Memory B cell (primary cell): ENCODE measurements at regions not wholly inside any gene's neighbourhood (a gene's known extent, or its start where the extent isn't known, plus 50 kb on each side); places are given as distances from the start of the nearest gene placed in this dataset.

Source experiments
- ATAC-seq: fragments of 150-1000 bp; cut with Tn5 transposase; 2 replicates; pipeline ENCODE4 v1.10.0; 2021; ENCODE audit warnings: low read depth, mild to moderate bottlenecking, moderate library complexity
- DNase-seq, 2 donors: peaks; one replicate each; pipeline ENCODE4 v3.0.0; 2022; ENCODE audit warnings: low spot score in 2 of 2
- H3K27ac Mint-ChIP-seq: one replicate; pipeline ENCODE4 v1.8.0; 2022; ENCODE audit warnings: mild to moderate bottlenecking, moderate library complexity, mixed read lengths
- H3K27me3 Mint-ChIP-seq: one replicate; pipeline ENCODE4 v1.8.0; 2022; ENCODE audit warnings: mixed read lengths
- H3K36me3 Mint-ChIP-seq: one replicate; pipeline ENCODE4 v1.8.0; 2022; ENCODE audit warnings: mild to moderate bottlenecking, mixed read lengths
- H3K4me1 Mint-ChIP-seq: one replicate; pipeline ENCODE4 v1.8.0; 2022; ENCODE audit warnings: mixed read lengths
- H3K4me3 Mint-ChIP-seq: one replicate; pipeline ENCODE4 v1.8.0; 2022; ENCODE audit warnings: mild to moderate bottlenecking, moderate library complexity, mixed read lengths
- H3K9me3 Mint-ChIP-seq: one replicate; pipeline ENCODE4 v1.8.0; 2022; ENCODE audit warnings: mixed read lengths

DNA sequence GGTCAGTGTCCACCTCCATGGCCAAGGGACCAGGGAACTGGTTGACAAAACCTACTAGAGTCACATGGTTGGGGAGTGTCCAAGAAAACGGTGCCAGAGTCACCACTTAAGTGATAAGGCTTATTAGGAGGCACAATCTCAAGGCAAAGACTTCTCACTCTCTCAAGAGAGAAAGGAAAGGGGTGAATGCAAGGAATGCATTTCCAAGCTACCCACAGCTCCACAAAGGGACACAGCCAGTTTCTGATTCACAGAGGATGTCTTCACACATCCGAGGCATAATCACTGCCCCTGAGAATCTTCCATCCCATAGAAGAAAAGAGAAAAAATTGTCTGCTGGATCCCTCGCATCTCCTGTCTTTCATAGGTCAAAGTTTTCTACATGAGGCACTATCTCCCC lies 269.3 kb downstream of the TNS1 start:
- DNase-seq, result no peak
- no peak overlapping the region for H3K4me3 Mint-ChIP-seq
- H3K9me3 Mint-ChIP-seq, result no peaks in the 10 kb centered on the region
- no peaks in the 10 kb centered on the region for H3K36me3 Mint-ChIP-seq
- H3K27me3 Mint-ChIP-seq, result peaks cover 11% of the 10 kb centered on the region
- no peak overlapping the region for H3K27ac Mint-ChIP-seq
- peaks cover 3% of the 10 kb centered on the region for H3K4me1 Mint-ChIP-seq
- no peak for ATAC-seq

GRCh38 chr2:217732992-217733391 lies 269.8 kb downstream of the TNS1 start:
- Mint-ChIP-seq H3K27me3 (peaks cover 11% of the 10 kb centered on the region), H3K4me1 (peaks cover 3% of the 10 kb centered on the region), H3K9me3 (no peaks in the 10 kb centered on the region), H3K27ac (no peak overlapping the region), H3K36me3 (no peaks in the 10 kb centered on the region), H3K4me3 (no peak overlapping the region)
- ATAC-seq, result no peak
- no peak for DNase-seq

DNA sequence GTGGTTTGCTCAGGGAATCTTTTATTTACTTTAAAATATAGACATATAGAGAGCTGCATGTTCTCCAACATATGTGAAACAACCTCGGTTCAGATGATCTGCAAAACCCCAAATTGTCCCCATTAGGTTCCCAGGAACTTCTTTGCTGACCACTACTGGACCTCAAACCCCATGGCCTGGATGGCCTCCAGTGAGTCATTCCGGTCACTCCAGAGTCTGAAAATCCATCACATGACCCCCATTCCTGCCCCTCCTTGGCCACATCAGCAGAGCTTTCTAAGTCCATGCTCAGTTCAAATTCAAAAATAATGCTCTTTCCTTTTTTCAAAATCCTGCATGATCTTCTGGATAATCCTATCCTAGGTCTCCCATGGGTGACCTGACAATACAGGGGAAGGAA lies 271.0 kb downstream of the TNS1 start:
- H3K36me3 Mint-ChIP-seq, result no peaks in the 10 kb centered on the region
- DNase-seq (no peak), ATAC-seq (no peak)
- H3K27ac Mint-ChIP-seq, result no peak overlapping the region
- no peaks in the 10 kb centered on the region for H3K4me1 Mint-ChIP-seq
- H3K4me3 Mint-ChIP-seq, result no peak overlapping the region
- H3K9me3 Mint-ChIP-seq, result no peaks in the 10 kb centered on the region
- peaks cover 11% of the 10 kb centered on the region for H3K27me3 Mint-ChIP-seq

DNA sequence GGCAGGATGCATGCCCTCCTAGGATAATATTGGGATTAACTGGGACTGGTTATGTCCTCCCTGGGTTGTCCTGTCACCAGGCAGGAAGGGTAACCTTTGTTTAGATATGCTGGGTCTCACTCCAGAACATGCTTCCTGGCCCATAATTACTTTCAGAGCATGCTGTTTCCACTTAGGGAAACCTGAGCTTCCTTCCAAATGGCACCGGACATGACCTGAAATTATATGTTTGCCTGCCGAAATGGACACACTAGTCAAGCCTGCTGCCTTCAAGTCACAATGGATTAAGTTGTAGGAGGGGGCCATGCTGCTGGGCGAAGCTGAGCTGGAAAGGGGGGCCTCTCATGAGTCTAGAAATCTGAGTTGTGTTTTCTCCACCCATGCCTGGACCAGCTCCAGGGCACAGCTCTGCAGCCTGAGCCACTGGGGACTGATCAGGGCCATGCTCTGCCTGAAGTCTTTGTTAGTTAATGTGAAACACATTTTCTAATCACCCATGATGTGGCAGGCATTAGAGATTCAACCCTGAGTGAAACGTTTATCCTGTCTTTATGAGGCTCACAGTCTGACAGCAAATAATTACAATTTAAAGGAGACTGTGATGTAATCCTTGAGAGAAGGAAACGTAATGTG lies 273.3 kb downstream of the TNS1 start:
- H3K27me3 Mint-ChIP-seq, result peaks cover 10% of the 10 kb centered on the region
- H3K4me3 Mint-ChIP-seq, result no peak overlapping the region
- no peaks in the 10 kb centered on the region for H3K36me3 Mint-ChIP-seq
- ATAC-seq, result no peak
- no peaks in the 10 kb centered on the region for H3K9me3 Mint-ChIP-seq
- DNase-seq, result no peak
- H3K4me1 Mint-ChIP-seq, result no peaks in the 10 kb centered on the region
- H3K27ac Mint-ChIP-seq, result no peak overlapping the region

- peaks cover 2% of the 10 kb centered on the region for H3K27me3 Mint-ChIP-seq
These were observed 275.0 kb downstream of the TNS1 start for GRCh38 chr2:217727801-217728200.

DNA sequence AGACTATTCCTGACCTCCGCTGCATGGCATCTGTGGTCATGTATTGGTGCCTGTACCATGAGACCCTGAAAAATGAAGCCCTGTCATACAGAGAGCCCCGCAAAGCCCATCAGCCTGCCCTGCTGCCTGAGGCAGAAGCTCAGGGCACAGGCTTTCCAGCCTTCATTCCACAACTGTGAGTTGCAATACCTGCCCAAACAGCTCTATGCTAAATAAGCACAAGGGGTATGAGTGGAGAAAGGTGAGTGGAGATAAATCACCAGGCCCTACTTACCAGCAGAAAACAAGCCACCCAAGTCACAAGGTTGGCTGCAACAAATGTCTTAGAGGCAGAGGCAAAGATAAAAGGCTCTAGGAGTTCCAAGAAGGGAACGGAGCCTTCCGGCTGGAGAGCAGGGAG lies 277.4 kb downstream of the TNS1 start:
- H3K27ac Mint-ChIP-seq, result no peak overlapping the region
- ATAC-seq, result no peak
- H3K27me3 Mint-ChIP-seq, result no peaks in the 10 kb centered on the region

More at GRCh38 chr2:217727801-217728200, 275.0 kb downstream of the TNS1 start:
- Mint-ChIP-seq H3K9me3 (no peaks in the 10 kb centered on the region), H3K27ac (no peak overlapping the region), H3K4me3 (no peak overlapping the region), H3K4me1 (no peaks in the 10 kb centered on the region), H3K36me3 (no peaks in the 10 kb centered on the region)
- ATAC-seq, result no peak
- DNase-seq, result no peak

GRCh38 chr2:217724471-217724870 lies 278.3 kb downstream of the TNS1 start:
- Mint-ChIP-seq H3K9me3 (peaks cover 1% of the 10 kb centered on the region), H3K4me3 (no peak overlapping the region), H3K36me3 (peaks cover 2% of the 10 kb centered on the region), H3K27ac (no peak overlapping the region), H3K4me1 (peaks cover 2% of the 10 kb centered on the region), H3K27me3 (no peaks in the 10 kb centered on the region)
- no peak for DNase-seq
- no peak for ATAC-seq

More for the DNA sequence above, 277.4 kb downstream of the TNS1 start:
- H3K4me3 Mint-ChIP-seq, result no peak overlapping the region
- peaks cover 2% of the 10 kb centered on the region for H3K36me3 Mint-ChIP-seq
- DNase-seq, result no peak
- H3K9me3 Mint-ChIP-seq, result peaks cover 1% of the 10 kb centered on the region
- no peaks in the 10 kb centered on the region for H3K4me1 Mint-ChIP-seq

GRCh38 chr2:217723981-217724380 lies 278.8 kb downstream of the TNS1 start:
- Mint-ChIP-seq H3K27ac (no peak overlapping the region), H3K4me3 (no peak overlapping the region), H3K36me3 (peaks cover 2% of the 10 kb centered on the region), H3K4me1 (peaks cover 5% of the 10 kb centered on the region), H3K9me3 (peaks cover 1% of the 10 kb centered on the region), H3K27me3 (peaks cover 4% of the 10 kb centered on the region)
- ATAC-seq, result no peak
- DNase-seq, result no peak

DNA sequence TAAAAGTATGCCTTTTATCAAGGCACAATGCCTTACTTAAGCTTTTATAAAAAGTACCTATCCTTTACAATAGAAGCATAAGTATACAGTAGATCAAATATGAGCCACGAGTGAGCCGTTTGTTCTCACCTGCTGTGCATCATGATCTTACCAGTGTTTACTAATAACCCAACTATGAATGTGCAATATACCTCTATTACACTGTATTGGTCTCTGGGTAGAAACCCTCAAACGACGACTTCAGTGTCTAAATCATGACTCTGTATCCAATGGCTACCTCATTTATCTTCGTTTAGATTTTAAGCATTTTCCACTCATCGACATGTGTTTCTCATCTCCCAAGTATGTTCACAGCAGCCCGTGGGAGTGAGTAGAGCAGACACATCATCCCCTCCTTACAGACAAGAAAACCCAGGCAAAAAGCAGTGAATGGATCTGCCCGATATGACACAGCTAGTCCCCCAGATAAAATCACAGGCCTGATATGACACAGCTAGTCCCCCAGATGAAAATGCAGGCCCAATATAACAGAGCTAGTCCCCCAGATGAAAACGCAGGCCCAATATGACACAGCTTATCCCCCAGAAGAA lies 279.8 kb downstream of the TNS1 start:
- H3K27ac Mint-ChIP-seq, result no peak overlapping the region
- ATAC-seq, result no peak
- no peak for DNase-seq
- H3K4me1 Mint-ChIP-seq, result peaks cover 7% of the 10 kb centered on the region
- peaks cover 4% of the 10 kb centered on the region for H3K36me3 Mint-ChIP-seq
- H3K4me3 Mint-ChIP-seq, result no peak overlapping the region
- peaks cover 7% of the 10 kb centered on the region for H3K27me3 Mint-ChIP-seq
- H3K9me3 Mint-ChIP-seq, result peaks cover 1% of the 10 kb centered on the region

GRCh38 chr2:217717646-217718045 lies 285.1 kb downstream of the TNS1 start:
- H3K27me3 Mint-ChIP-seq, result peaks cover 13% of the 10 kb centered on the region
- DNase-seq (no peak), ATAC-seq (no peak)
- H3K36me3 Mint-ChIP-seq, result peaks cover 4% of the 10 kb centered on the region
- H3K9me3 Mint-ChIP-seq, result peaks cover 1% of the 10 kb centered on the region
- no peak overlapping the region for H3K4me3 Mint-ChIP-seq
- H3K4me1 Mint-ChIP-seq, result peaks cover 9% of the 10 kb centered on the region
- H3K27ac Mint-ChIP-seq, result no peak overlapping the region

- DNase-seq, result no peak
- Mint-ChIP-seq H3K36me3 (peaks cover 2% of the 10 kb centered on the region), H3K9me3 (no peaks in the 10 kb centered on the region), H3K27me3 (peaks cover 14% of the 10 kb centered on the region), H3K4me1 (peaks cover 9% of the 10 kb centered on the region), H3K27ac (no peak overlapping the region), H3K4me3 (no peak overlapping the region)
- no peak for ATAC-seq
These were observed 287.3 kb downstream of the TNS1 start for GRCh38 chr2:217715484-217715883.

DNA sequence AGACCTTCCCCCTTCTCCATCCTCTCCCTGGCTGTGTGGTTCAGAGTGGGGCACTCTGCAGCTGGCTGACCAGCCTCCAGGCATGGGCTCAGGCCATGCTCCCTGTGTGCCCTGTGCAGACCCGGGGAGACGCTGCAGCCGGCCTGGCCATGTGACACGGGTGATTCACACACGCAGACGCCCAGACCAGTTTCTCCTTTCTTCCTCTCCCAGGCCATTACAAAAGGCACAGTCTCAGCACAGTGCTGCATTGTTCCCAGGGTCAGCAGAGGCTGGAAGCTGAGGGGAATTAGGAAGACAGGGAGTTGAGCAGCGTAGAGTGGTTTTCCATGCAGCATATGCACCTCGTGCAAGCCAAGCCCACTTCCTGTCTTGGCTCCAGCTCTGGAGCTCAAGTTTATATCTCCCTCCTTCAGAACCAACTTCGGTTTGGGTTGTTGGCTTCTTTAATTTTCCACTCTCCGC lies 288.5 kb downstream of the TNS1 start:
- H3K9me3 Mint-ChIP-seq, result no peaks in the 10 kb centered on the region
- H3K27me3 Mint-ChIP-seq, result peaks cover 15% of the 10 kb centered on the region
- ATAC-seq (no peak), DNase-seq (no peak)
- H3K27ac Mint-ChIP-seq, result no peak overlapping the region
- peaks cover 2% of the 10 kb centered on the region for H3K36me3 Mint-ChIP-seq
- H3K4me3 Mint-ChIP-seq, result no peak overlapping the region
- peaks cover 7% of the 10 kb centered on the region for H3K4me1 Mint-ChIP-seq

DNA sequence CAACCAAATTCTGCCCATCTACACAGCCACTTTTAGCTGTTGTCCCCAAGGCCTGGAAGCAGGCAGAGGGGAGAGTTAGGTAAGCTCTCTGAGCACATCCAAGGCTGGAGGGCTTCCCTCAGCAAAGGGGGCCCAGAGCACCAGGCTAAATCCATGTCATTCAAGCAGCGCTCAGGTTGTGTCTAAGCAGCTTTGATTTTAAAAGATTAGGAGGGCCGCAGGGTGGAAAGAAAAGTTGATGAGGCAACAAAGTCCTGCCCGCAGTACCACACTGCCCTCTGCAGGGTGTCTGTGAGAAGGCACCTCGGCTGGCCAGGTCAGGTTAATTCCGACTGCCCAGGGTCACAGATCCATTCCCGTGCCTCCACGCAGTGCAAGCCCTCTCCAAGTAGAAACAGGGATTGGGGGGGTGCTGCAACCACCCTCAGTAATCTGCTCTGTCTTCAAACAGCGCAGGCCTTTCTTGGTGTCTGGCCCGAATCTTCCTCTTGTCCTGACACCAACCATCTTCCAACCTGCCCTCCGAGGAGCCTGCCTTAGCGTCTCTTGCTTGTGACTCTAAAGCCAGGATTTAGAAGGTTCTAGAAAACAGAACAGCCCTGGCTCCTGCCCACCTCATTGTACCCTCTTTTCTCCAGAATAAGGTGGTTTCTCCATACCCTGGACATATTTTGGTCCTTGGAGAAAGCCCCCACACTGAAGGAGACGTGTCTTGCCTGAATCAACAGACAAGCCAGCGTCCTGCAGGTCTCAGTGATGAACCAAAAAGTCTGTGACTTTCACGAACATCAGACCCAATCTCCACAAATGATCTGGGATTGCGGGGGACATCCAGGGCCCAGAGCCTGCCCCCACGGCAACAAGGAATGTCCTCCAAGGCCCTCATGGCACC lies 289.2 kb downstream of the TNS1 start:
- Mint-ChIP-seq H3K9me3 (no peaks in the 10 kb centered on the region), H3K27me3 (peaks cover 12% of the 10 kb centered on the region), H3K27ac (no peak overlapping the region), H3K36me3 (peaks cover 2% of the 10 kb centered on the region), H3K4me1 (peaks cover 4% of the 10 kb centered on the region), H3K4me3 (no peak overlapping the region)
- DNase-seq (peak; percentile 53 to 72), ATAC-seq (peak; percentile 47)

- DNase-seq (no peak), ATAC-seq (no peak)
- no peaks in the 10 kb centered on the region for H3K9me3 Mint-ChIP-seq
- peaks cover 8% of the 10 kb centered on the region for H3K27me3 Mint-ChIP-seq
- H3K27ac Mint-ChIP-seq, result no peak overlapping the region
- no peak overlapping the region for H3K4me3 Mint-ChIP-seq
- no peaks in the 10 kb centered on the region for H3K36me3 Mint-ChIP-seq
- peaks cover 2% of the 10 kb centered on the region for H3K4me1 Mint-ChIP-seq
These were observed 290.4 kb downstream of the TNS1 start for GRCh38 chr2:217712431-217712830.
